ENCODE measurements at regions not wholly inside any gene's neighbourhood (a gene's known extent, or its start where the extent isn't known, plus 50 kb on each side); places are given as distances from the start of the nearest gene placed in this dataset.

DNA sequence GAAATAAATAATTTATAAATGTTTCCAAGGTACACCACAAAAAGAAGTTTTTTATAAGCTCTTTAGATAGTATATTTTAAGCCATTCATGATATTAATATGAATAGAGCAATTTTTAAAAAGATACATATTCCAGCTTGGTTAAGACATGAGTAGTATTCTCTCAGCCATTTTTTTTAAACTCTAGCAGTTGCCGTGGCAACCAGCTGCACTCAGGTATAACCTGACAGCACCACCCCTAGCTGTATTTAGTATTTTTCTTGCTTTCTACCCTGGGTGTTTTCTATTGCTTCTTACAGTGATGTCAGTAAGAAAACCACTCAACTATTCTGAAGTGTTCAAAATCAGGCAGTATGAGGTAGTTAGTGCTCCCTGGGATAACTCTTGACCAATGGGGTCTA lies 496.3 kb upstream of the CNTN3 start:
- Histone ChIP-seq H3K79me2 (ENCODE audit: control insufficient read depth, insufficient read depth, low read length) (no peaks in the 10 kb centered on the region), H3K4me3 (ENCODE audit: control extremely low read depth in 1 of 5, extremely low read depth in 1 of 5, insufficient read depth in 1 of 5, low read depth in 2 of 5, low read length in 4 of 5) (no peak overlapping the region), H3K9me3 (ENCODE audit: control extremely low read depth in 1 of 3, control insufficient read depth in 2 of 3, insufficient read depth in 1 of 3, low read length in 2 of 3) (no peaks in the 10 kb centered on the region), H3K9ac (ENCODE audit: low read length) (no peak overlapping the region), H3K36me3 (replicated peaks in 1 of 2; ENCODE audit: control extremely low read depth in 1 of 2, control insufficient read depth in 1 of 2, extremely low read depth in 1 of 2, insufficient read depth in 2 of 2, low read length in 1 of 2) (no peaks in the 10 kb centered on the region), H3K4me1 (ENCODE audit: control insufficient read depth in 2 of 2, insufficient read depth in 2 of 2, low read length in 2 of 2) (no peaks in the 10 kb centered on the region), H4K20me1 (ENCODE audit: control insufficient read depth, insufficient read depth, low read length, poor library complexity, severe bottlenecking) (no peaks in the 10 kb centered on the region), H3K4me2 (replicated peaks; ENCODE audit: low read depth, low read length, poor library complexity, severe bottlenecking) (no peak overlapping the region), H3K27me3 (replicated peaks in 1 of 4; ENCODE audit: control extremely low read depth in 1 of 4, control insufficient read depth in 3 of 4, insufficient read depth in 4 of 4, low read length in 3 of 4) (no peaks in the 10 kb centered on the region), H3K27ac (ENCODE audit: low read length in 2 of 2) (no peak overlapping the region), H2AFZ (ENCODE audit: insufficient read depth, low read depth, low read length, poor library complexity, severe bottlenecking) (no peak overlapping the region)
- CTCF ChIA-PET, result no interaction called here
- ATAC-seq (ENCODE audit: low read depth), result no peak
- Mint-ChIP-seq H3K27me3 (no peaks in the 10 kb centered on the region), H3K27ac (no peak overlapping the region), H3K4me1 (no peaks in the 10 kb centered on the region), H3K9me3 (ENCODE audit: insufficient read depth) (no peaks in the 10 kb centered on the region), H3K4me3 (no peak overlapping the region)
- WGBS (ENCODE audit: insufficient coverage), result no CpG with 5 or more reads among the region's 1 CpG
- intact Hi-C loops (cut with micrococcal nuclease), result no loop called here
- TF ChIP-seq, protein P1, sequence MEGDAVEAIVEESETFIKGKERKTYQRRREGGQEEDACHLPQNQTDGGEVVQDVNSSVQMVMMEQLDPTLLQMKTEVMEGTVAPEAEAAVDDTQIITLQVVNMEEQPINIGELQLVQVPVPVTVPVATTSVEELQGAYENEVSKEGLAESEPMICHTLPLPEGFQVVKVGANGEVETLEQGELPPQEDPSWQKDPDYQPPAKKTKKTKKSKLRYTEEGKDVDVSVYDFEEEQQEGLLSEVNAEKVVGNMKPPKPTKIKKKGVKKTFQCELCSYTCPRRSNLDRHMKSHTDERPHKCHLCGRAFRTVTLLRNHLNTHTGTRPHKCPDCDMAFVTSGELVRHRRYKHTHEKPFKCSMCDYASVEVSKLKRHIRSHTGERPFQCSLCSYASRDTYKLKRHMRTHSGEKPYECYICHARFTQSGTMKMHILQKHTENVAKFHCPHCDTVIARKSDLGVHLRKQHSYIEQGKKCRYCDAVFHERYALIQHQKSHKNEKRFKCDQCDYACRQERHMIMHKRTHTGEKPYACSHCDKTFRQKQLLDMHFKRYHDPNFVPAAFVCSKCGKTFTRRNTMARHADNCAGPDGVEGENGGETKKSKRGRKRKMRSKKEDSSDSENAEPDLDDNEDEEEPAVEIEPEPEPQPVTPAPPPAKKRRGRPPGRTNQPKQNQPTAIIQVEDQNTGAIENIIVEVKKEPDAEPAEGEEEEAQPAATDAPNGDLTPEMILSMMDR (IDR thresholded peaks at IDR 0.05), result no peak
- TF ChIP-seq EZH2 (IDR thresholded peaks at IDR 0.05; ENCODE audit: borderline replicate concordance, insufficient read depth, low read depth, low read length, poor library complexity, severe bottlenecking), result no peak
- POLR2A ChIA-PET, result no interaction called here
- no peak for DNase-seq

DNA sequence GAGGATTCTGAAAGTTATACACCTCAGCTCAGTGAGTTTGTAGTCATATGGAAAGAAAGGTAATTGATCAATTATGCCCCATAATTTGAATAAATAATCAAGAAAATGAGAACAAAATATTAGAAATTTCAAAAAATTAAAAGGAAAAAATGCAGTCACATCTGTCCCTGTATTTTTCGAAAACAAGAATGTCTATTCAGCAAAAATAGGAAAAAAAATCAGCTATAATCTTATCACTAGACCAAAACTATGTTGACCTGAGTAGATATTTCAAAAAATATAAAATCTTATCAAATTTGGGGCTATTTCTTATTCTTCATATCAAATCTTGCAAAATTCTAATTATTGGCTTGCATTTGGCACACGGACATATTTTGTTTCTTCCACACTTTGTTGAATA lies 501.2 kb upstream of the CNTN3 start:
- ATAC-seq (ENCODE audit: low read depth), result no peak
- Histone ChIP-seq H3K9me3 (ENCODE audit: control extremely low read depth in 1 of 3, control insufficient read depth in 2 of 3, insufficient read depth in 1 of 3, low read length in 2 of 3) (no peaks in the 10 kb centered on the region), H3K79me2 (ENCODE audit: control insufficient read depth, insufficient read depth, low read length) (no peaks in the 10 kb centered on the region), H3K27ac (ENCODE audit: low read length in 2 of 2) (no peak overlapping the region), H3K36me3 (replicated peaks in 1 of 2; ENCODE audit: control extremely low read depth in 1 of 2, control insufficient read depth in 1 of 2, extremely low read depth in 1 of 2, insufficient read depth in 2 of 2, low read length in 1 of 2) (no peaks in the 10 kb centered on the region), H3K4me2 (replicated peaks; ENCODE audit: low read depth, low read length, poor library complexity, severe bottlenecking) (no peak overlapping the region), H4K20me1 (ENCODE audit: control insufficient read depth, insufficient read depth, low read length, poor library complexity, severe bottlenecking) (no peaks in the 10 kb centered on the region), H3K9ac (ENCODE audit: low read length) (no peak overlapping the region), H3K4me3 (ENCODE audit: control extremely low read depth in 1 of 5, extremely low read depth in 1 of 5, insufficient read depth in 1 of 5, low read depth in 2 of 5, low read length in 4 of 5) (no peak overlapping the region), H2AFZ (ENCODE audit: insufficient read depth, low read depth, low read length, poor library complexity, severe bottlenecking) (no peak overlapping the region), H3K27me3 (replicated peaks in 1 of 4; ENCODE audit: control extremely low read depth in 1 of 4, control insufficient read depth in 3 of 4, insufficient read depth in 4 of 4, low read length in 3 of 4) (no peaks in the 10 kb centered on the region), H3K4me1 (ENCODE audit: control insufficient read depth in 2 of 2, insufficient read depth in 2 of 2, low read length in 2 of 2) (no peaks in the 10 kb centered on the region)
- no peaks in the 10 kb centered on the region for H3K4me1 Mint-ChIP-seq
- H3K27ac Mint-ChIP-seq, result no peak overlapping the region
- POLR2A ChIA-PET, result no interaction called here
- no peaks in the 10 kb centered on the region for H3K27me3 Mint-ChIP-seq
- H3K9me3 Mint-ChIP-seq (ENCODE audit: insufficient read depth), result peaks cover 4% of the 10 kb centered on the region
- CTCF ChIA-PET, result no interaction called here
- no CpG with 5 or more reads among the region's 2 CpGs for WGBS (ENCODE audit: insufficient coverage)
- H3K4me3 Mint-ChIP-seq, result no peak overlapping the region
- no peak for DNase-seq
- intact Hi-C loops (cut with micrococcal nuclease), result no loop called here
- no peak for TF ChIP-seq EZH2 (IDR thresholded peaks at IDR 0.05; ENCODE audit: borderline replicate concordance, insufficient read depth, low read depth, low read length, poor library complexity, severe bottlenecking)
- TF ChIP-seq, protein P1 (IDR thresholded peaks at IDR 0.05), result no peak
